K562 (cell line): ENCODE measurements at regions not wholly inside any gene's neighbourhood (a gene's known extent, or its start where the extent isn't known, plus 50 kb on each side); places are given as distances from the start of the nearest gene placed in this dataset.

Experiments used
- ATAC-seq: fragments of 200-7000 bp; cut with Tn5 transposase; 3 replicates; pipeline ENCODE4 v1.9.1; 2020; ENCODE audit warnings: moderate library complexity
- BruUV-seq: library from RNA; stranded (reverse); fragments of 400-500 nt; replicated peaks from 2 replicates; lab custom pipeline; 2021; lab: Mats Ljungman, UMichigan
- CTCF ChIA-PET: fragments of 300-600 bp; formaldehyde crosslinking; extraction: SDS; loops from one replicate; lab custom pipeline; 2021; ENCODE audit warnings: low intra/inter-chr PET ratio; lab: Yijun Ruan, JAX
- POLR2A ChIA-PET: fragments of 300-600, 350-650 bp; sonication (Branson Sonifier 250); formaldehyde crosslinking; extraction: SDS; loops from one replicate; lab custom pipeline; 2021; ENCODE audit warnings: antibody characterized with exemption, inconsistent platforms; lab: Yijun Ruan, JAX
- DNase-seq, 4 experiments: peaks; one replicate each; pipeline versions ENCODE4 v3.0.0 to v3.0.0-alpha.2; 2011 to 2018; ENCODE audit warnings: low spot score in 3 of 4, mixed read lengths in 3 of 4; ENCODE audit errors: extremely low read depth in 1 of 4
- FAIRE-seq: peaks from 2 replicates; lab custom pipeline; 2011; peaks lifted over from hg19 to GRCh38; lab: Jason Lieb, UNC
- H2AFZ ChIP-seq: 2 replicates; pipeline ENCODE4 v1.6.0; 2011; ENCODE audit warnings: low read depth, low read length, control low read depth, inconsistent platforms
- H3K27ac ChIP-seq: fragments of 200-600 bp; 3 replicates; pipeline ENCODE4 v1.8.0; 2011; ENCODE audit warnings: low read depth, mild to moderate bottlenecking, control low read depth, inconsistent platforms, low read length, moderate library complexity, mixed read lengths; ENCODE audit errors: extremely low read depth
- H3K27me3 ChIP-seq, 2 experiments: fragments of 300-600 bp in 1 of 2; 2 replicates in 1 of 2; 3 replicates in 1 of 2; pipeline versions ENCODE4 v1.6.0 to v1.8.0; 2011; ENCODE audit warnings: inconsistent platforms in 2 of 2, low read length in 2 of 2, mild to moderate bottlenecking in 1 of 2, mixed read lengths in 1 of 2, moderate library complexity in 1 of 2; ENCODE audit not compliant: control insufficient read depth in 2 of 2, insufficient read depth in 2 of 2
- H3K36me3 ChIP-seq: fragments of 300-600 bp; 3 replicates; pipeline ENCODE4 v1.8.0; 2011; ENCODE audit warnings: mild to moderate bottlenecking, low read length, inconsistent platforms; ENCODE audit not compliant: control insufficient read depth, insufficient read depth
- H3K4me1 ChIP-seq, 2 experiments: fragments of 200-600 bp in 1 of 2; replicated peaks in 1 of 2; 2 replicates in 1 of 2; 3 replicates in 1 of 2; pipeline versions ENCODE4 v1.5.1 to v1.8.0; 2011; ENCODE audit warnings: inconsistent platforms in 2 of 2, low read length in 2 of 2, mild to moderate bottlenecking in 1 of 2, mixed read lengths in 1 of 2, moderate library complexity in 1 of 2; ENCODE audit not compliant: control insufficient read depth in 2 of 2, insufficient read depth in 2 of 2
- H3K4me2 ChIP-seq: 2 replicates; pipeline ENCODE4 v1.6.1; 2011; ENCODE audit warnings: low read length, control low read depth, inconsistent platforms, mixed read lengths; ENCODE audit not compliant: insufficient read depth
- H3K4me3 ChIP-seq: fragments of 200-600 bp; sonication (generic), shearing (Covaris generic); 2 replicates; pipeline ENCODE4 v1.5.1; 2016; ENCODE audit warnings: control low read depth, inconsistent platforms
- H3K79me2 ChIP-seq: fragments of 200-600 bp; 3 replicates; pipeline ENCODE4 v1.8.0; 2011; ENCODE audit warnings: low read length, inconsistent platforms; ENCODE audit not compliant: control insufficient read depth, insufficient read depth
- H3K9ac ChIP-seq, 2 experiments: 2 replicates each; pipeline versions ENCODE4 v1.6.0 to v1.6.1; 2011; ENCODE audit warnings: low read depth in 2 of 2, low read length in 2 of 2, control low read depth in 1 of 2, inconsistent platforms in 1 of 2, mild to moderate bottlenecking in 1 of 2, mixed read lengths in 1 of 2; ENCODE audit not compliant: insufficient read depth in 1 of 2
- H3K9me1 ChIP-seq: one replicate; pipeline ENCODE4 v1.6.0; 2011; ENCODE audit warnings: inconsistent platforms, mild to moderate bottlenecking, low read length, moderate library complexity; ENCODE audit not compliant: control insufficient read depth, insufficient read depth
- H3K9me3 ChIP-seq: replicated peaks from 2 replicates; pipeline ENCODE4 v1.5.1; 2011; ENCODE audit warnings: low read depth, low read length, inconsistent platforms; ENCODE audit not compliant: control insufficient read depth, insufficient read depth
- H4K20me1 ChIP-seq: replicated peaks from 2 replicates; pipeline ENCODE4 v1.6.1; 2011; ENCODE audit warnings: low read length, inconsistent platforms, mixed read lengths; ENCODE audit not compliant: control insufficient read depth, insufficient read depth
- GABPB1 ChIP-seq: sonication (generic); formaldehyde crosslinking; IDR thresholded peaks from 2 replicates; pipeline ENCODE4 v1.8.0; 2022; ENCODE audit warnings: mild to moderate bottlenecking, missing genetic modification reagents
- SMARCA5 ChIP-seq: fragments of 450-650 bp; IDR thresholded peaks from 2 replicates; pipeline ENCODE4 v1.6.1; 2016
- WHSC1 ChIP-seq: IDR thresholded peaks from one replicate; pipeline ENCODE4 v1.6.1; 2012; ENCODE audit warnings: low read length, control low read depth, inconsistent platforms
- ZNF77 ChIP-seq: fragments of 250-450 bp; sonication (Bioruptor Pico); IDR thresholded peaks from 2 replicates; pipeline ENCODE4 v1.5.0; 2020
- WGBS: fragments of 100-300 bp; shearing (Covaris generic); methylation state at CpG from one replicate; pipeline ENCODE4 v1.1.6; 2016; ENCODE audit warnings: low coverage, mixed read lengths; ENCODE audit not compliant: insufficient coverage; ENCODE audit errors: missing lambda C conversion rate; 5-methylcytosine and 5-hydroxymethylcytosine counted together
- in situ Hi-C: fragments of 300-500 bp; cut with MboI; formaldehyde crosslinking; loops from 4 replicates; pipeline ENCODE4 v1.15.0; 2018; ENCODE audit warnings: inconsistent platforms, mixed read lengths
- intact Hi-C: fragments of 100-400 bp; cut with micrococcal nuclease; formaldehyde crosslinking; loops from 2 replicates; pipeline ENCODE4 v1.14.2; 2022
- TF ChIP-seq, protein P1 (sequence below): sonication (generic); formaldehyde crosslinking; IDR thresholded peaks from 2 replicates; pipeline ENCODE4 v1.8.0; 2022; ENCODE audit warnings: mild to moderate bottlenecking, missing genetic modification reagents
- TF ChIP-seq, protein P2 (sequence below): fragments of 250-450 bp; sonication (Bioruptor Pico); IDR thresholded peaks from 2 replicates; pipeline ENCODE4 v1.5.0; 2020; ENCODE audit warnings: mild to moderate bottlenecking
- TF ChIP-seq, protein P3 (sequence below), 2 experiments: fragments of 450-650 bp; formaldehyde crosslinking in 1 of 2; IDR thresholded peaks; 2 replicates each; pipeline versions ENCODE4 v1.4.0 to v1.6.1; 2014 to 2020; ENCODE audit warnings: mild to moderate bottlenecking in 2 of 2, borderline replicate concordance in 1 of 2, low read depth in 1 of 2

DNA sequence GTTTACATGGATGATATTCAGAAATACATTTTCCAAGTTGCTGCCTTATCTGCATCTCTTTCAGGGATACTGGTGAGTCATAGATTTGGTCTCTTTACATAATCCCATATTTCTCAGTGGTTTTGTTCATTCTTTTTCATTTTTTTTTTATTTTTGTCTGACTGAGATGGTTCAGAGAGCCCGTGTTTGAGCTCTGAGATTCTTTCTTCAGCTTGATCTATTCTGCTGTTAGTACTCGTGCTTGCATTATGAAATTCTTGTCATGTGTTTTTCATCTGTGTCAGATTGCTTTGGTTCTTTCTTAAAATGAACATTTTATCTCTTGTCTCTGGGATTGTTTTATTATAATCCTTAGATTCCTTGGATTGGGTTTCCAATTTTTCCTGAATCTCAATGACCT lies 317.3 kb downstream of the DOK5 start:
- CTCF ChIA-PET = no interaction called here
- Histone ChIP-seq H2AFZ (no peak overlapping the region), H3K9ac (no peak overlapping the region), H4K20me1 (no peaks in the 10 kb centered on the region), H3K4me1 (no peaks in the 10 kb centered on the region), H3K4me2 (no peak overlapping the region), H3K9me1 (no peaks in the 10 kb centered on the region), H3K27ac (no peak overlapping the region), H3K79me2 (no peaks in the 10 kb centered on the region), H3K9me3 (no peaks in the 10 kb centered on the region), H3K4me3 (no peak overlapping the region), H3K36me3 (no peaks in the 10 kb centered on the region), H3K27me3 (no peaks in the 10 kb centered on the region)
- TF ChIP-seq WHSC1 (no peak), GABPB1 (CRISPR knock-in tag) (no peak), ZNF77 (CRISPR knock-in tag) (no peak), SMARCA5 (no peak)
- TF ChIP-seq, protein P1, sequence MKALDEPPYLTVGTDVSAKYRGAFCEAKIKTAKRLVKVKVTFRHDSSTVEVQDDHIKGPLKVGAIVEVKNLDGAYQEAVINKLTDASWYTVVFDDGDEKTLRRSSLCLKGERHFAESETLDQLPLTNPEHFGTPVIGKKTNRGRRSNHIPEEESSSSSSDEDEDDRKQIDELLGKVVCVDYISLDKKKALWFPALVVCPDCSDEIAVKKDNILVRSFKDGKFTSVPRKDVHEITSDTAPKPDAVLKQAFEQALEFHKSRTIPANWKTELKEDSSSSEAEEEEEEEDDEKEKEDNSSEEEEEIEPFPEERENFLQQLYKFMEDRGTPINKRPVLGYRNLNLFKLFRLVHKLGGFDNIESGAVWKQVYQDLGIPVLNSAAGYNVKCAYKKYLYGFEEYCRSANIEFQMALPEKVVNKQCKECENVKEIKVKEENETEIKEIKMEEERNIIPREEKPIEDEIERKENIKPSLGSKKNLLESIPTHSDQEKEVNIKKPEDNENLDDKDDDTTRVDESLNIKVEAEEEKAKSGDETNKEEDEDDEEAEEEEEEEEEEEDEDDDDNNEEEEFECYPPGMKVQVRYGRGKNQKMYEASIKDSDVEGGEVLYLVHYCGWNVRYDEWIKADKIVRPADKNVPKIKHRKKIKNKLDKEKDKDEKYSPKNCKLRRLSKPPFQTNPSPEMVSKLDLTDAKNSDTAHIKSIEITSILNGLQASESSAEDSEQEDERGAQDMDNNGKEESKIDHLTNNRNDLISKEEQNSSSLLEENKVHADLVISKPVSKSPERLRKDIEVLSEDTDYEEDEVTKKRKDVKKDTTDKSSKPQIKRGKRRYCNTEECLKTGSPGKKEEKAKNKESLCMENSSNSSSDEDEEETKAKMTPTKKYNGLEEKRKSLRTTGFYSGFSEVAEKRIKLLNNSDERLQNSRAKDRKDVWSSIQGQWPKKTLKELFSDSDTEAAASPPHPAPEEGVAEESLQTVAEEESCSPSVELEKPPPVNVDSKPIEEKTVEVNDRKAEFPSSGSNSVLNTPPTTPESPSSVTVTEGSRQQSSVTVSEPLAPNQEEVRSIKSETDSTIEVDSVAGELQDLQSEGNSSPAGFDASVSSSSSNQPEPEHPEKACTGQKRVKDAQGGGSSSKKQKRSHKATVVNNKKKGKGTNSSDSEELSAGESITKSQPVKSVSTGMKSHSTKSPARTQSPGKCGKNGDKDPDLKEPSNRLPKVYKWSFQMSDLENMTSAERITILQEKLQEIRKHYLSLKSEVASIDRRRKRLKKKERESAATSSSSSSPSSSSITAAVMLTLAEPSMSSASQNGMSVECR (CRISPR knock-in tag) = no peak
- TF ChIP-seq, protein P2, sequence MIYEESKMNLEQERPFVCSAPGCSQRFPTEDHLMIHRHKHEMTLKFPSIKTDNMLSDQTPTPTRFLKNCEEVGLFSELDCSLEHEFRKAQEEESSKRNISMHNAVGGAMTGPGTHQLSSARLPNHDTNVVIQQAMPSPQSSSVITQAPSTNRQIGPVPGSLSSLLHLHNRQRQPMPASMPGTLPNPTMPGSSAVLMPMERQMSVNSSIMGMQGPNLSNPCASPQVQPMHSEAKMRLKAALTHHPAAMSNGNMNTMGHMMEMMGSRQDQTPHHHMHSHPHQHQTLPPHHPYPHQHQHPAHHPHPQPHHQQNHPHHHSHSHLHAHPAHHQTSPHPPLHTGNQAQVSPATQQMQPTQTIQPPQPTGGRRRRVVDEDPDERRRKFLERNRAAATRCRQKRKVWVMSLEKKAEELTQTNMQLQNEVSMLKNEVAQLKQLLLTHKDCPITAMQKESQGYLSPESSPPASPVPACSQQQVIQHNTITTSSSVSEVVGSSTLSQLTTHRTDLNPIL (CRISPR knock-in tag) = no peak
- TF ChIP-seq, protein P3, sequence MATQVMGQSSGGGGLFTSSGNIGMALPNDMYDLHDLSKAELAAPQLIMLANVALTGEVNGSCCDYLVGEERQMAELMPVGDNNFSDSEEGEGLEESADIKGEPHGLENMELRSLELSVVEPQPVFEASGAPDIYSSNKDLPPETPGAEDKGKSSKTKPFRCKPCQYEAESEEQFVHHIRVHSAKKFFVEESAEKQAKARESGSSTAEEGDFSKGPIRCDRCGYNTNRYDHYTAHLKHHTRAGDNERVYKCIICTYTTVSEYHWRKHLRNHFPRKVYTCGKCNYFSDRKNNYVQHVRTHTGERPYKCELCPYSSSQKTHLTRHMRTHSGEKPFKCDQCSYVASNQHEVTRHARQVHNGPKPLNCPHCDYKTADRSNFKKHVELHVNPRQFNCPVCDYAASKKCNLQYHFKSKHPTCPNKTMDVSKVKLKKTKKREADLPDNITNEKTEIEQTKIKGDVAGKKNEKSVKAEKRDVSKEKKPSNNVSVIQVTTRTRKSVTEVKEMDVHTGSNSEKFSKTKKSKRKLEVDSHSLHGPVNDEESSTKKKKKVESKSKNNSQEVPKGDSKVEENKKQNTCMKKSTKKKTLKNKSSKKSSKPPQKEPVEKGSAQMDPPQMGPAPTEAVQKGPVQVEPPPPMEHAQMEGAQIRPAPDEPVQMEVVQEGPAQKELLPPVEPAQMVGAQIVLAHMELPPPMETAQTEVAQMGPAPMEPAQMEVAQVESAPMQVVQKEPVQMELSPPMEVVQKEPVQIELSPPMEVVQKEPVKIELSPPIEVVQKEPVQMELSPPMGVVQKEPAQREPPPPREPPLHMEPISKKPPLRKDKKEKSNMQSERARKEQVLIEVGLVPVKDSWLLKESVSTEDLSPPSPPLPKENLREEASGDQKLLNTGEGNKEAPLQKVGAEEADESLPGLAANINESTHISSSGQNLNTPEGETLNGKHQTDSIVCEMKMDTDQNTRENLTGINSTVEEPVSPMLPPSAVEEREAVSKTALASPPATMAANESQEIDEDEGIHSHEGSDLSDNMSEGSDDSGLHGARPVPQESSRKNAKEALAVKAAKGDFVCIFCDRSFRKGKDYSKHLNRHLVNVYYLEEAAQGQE (IDR thresholded peaks at IDR 0.05; ENCODE audit: borderline replicate concordance) = no peak
- TF ChIP-seq, protein P3 (CRISPR knock-in tag; IDR thresholded peaks at IDR 0.05; ENCODE audit: low read depth) = no peak
- FAIRE-seq (no peak), DNase-seq (no peak), ATAC-seq (no peak)
- intact Hi-C loops (no loop called here), in situ Hi-C loops (no loop called here)
- BruUV-seq = no TSS peak
- WGBS = 0% methylated on average over 2 of the region's 2 CpGs
- POLR2A ChIA-PET = no interaction called here
